ENCODE measurements at regions not wholly inside any gene's neighbourhood (a gene's known extent, or its start where the extent isn't known, plus 50 kb on each side); places are given as distances from the start of the nearest gene placed in this dataset.
A peak's percentile ranks its signal among the peaks of the same experiment; 100 is the strongest.

GRCh38 chr16:85988306-85988705 is 89.3 kb downstream of the IRF8 start:
- no peaks in the 10 kb centered on the region for H3K36me3 ChIP-seq (replicated peaks; ENCODE audit: insufficient read depth, low read length)
- no peak overlapping the region for H3K27ac ChIP-seq (ENCODE audit: low read length)
- peaks cover 75% of the 10 kb centered on the region for H3K27me3 ChIP-seq (replicated peaks; ENCODE audit: insufficient read depth, low read length)
- H2AFZ ChIP-seq (ENCODE audit: low read length) = no peak overlapping the region
- H3K9me3 ChIP-seq (replicated peaks; ENCODE audit: insufficient read depth, low read length) = no peaks in the 10 kb centered on the region
- H3K9me2 ChIP-seq (replicated peaks; ENCODE audit: insufficient read depth, low read length) = no peaks in the 10 kb centered on the region
- H3K4me1 ChIP-seq (ENCODE audit: low read length) = no peaks in the 10 kb centered on the region
- H3K9ac ChIP-seq (ENCODE audit: low read length) = no peak overlapping the region
- peak overlapping the region; percentile 68; the same call in 1 of the 2 replicates for H3K4me2 ChIP-seq (ENCODE audit: low read depth, low read length)
- no peak overlapping the region for H3K4me3 ChIP-seq (ENCODE audit: low read length)
- no peak for DNase-seq
- H3K79me2 ChIP-seq (ENCODE audit: low read length) = no peaks in the 10 kb centered on the region
- no peaks in the 10 kb centered on the region for H4K20me1 ChIP-seq (ENCODE audit: insufficient read depth, low read length)
- TF ChIP-seq EZH2phosphoT487 (IDR thresholded peaks at IDR 0.05; ENCODE audit: low read length) (no peak), EZH2 (optimal IDR thresholded peaks at IDR 0.05; ENCODE audit: low read depth, low read length) (no peak)
- no peaks in the 10 kb centered on the region for H3F3A ChIP-seq (ENCODE audit: insufficient read depth, low read length)

- TF ChIP-seq EZH2phosphoT487 (IDR thresholded peaks at IDR 0.05; ENCODE audit: low read length) (no peak), EZH2 (optimal IDR thresholded peaks at IDR 0.05; ENCODE audit: low read depth, low read length) (no peak), CTCF (IDR thresholded peaks at IDR 0.05; ENCODE audit: low read length) (no peak)
Observed at GRCh38 chr16:85988723-85989313, 89.9 kb downstream of the IRF8 start.

GRCh38 chr16:85989376-85989775 is 90.4 kb downstream of the IRF8 start:
- no peaks in the 10 kb centered on the region for H3F3A ChIP-seq (ENCODE audit: insufficient read depth, low read length)

More at GRCh38 chr16:85988723-85989313, 89.9 kb downstream of the IRF8 start:
- Histone ChIP-seq H3K4me3 (ENCODE audit: low read length) (peak overlapping the region; percentile 39; the same call in 1 of the 2 replicates), H3K4me1 (ENCODE audit: low read length) (no peaks in the 10 kb centered on the region), H3K9me2 (replicated peaks; ENCODE audit: insufficient read depth, low read length) (no peaks in the 10 kb centered on the region), H3K4me2 (ENCODE audit: low read depth, low read length) (peak overlapping the region; percentile 68; the same call in 1 of the 2 replicates), H3F3A (ENCODE audit: insufficient read depth, low read length) (no peaks in the 10 kb centered on the region), H3K9ac (ENCODE audit: low read length) (no peak overlapping the region), H3K36me3 (replicated peaks; ENCODE audit: insufficient read depth, low read length) (no peaks in the 10 kb centered on the region), H3K27ac (ENCODE audit: low read length) (no peak overlapping the region), H3K9me3 (replicated peaks; ENCODE audit: insufficient read depth, low read length) (no peaks in the 10 kb centered on the region), H4K20me1 (ENCODE audit: insufficient read depth, low read length) (no peaks in the 10 kb centered on the region), H3K79me2 (ENCODE audit: low read length) (no peaks in the 10 kb centered on the region), H2AFZ (ENCODE audit: low read length) (no peak overlapping the region), H3K27me3 (replicated peaks; ENCODE audit: insufficient read depth, low read length) (peaks cover 75% of the 10 kb centered on the region)
- DNase-seq = peak; percentile 10

More at GRCh38 chr16:85989376-85989775, 90.4 kb downstream of the IRF8 start:
- Histone ChIP-seq H3K4me1 (ENCODE audit: low read length) (no peaks in the 10 kb centered on the region), H3K79me2 (ENCODE audit: low read length) (no peaks in the 10 kb centered on the region), H3K27ac (ENCODE audit: low read length) (no peak overlapping the region), H3K4me2 (ENCODE audit: low read depth, low read length) (peak overlapping the region; percentile 68; the same call in 1 of the 2 replicates), H3K9me3 (replicated peaks; ENCODE audit: insufficient read depth, low read length) (no peaks in the 10 kb centered on the region), H3K27me3 (replicated peaks; ENCODE audit: insufficient read depth, low read length) (peaks cover 74% of the 10 kb centered on the region), H3K4me3 (ENCODE audit: low read length) (no peak overlapping the region), H2AFZ (ENCODE audit: low read length) (no peak overlapping the region), H3K9ac (ENCODE audit: low read length) (no peak overlapping the region), H3K36me3 (replicated peaks; ENCODE audit: insufficient read depth, low read length) (no peaks in the 10 kb centered on the region), H4K20me1 (ENCODE audit: insufficient read depth, low read length) (no peaks in the 10 kb centered on the region), H3K9me2 (replicated peaks; ENCODE audit: insufficient read depth, low read length) (no peaks in the 10 kb centered on the region)
- TF ChIP-seq CTCF (IDR thresholded peaks at IDR 0.05; ENCODE audit: low read length) = no peak
- no peak for TF ChIP-seq EZH2 (optimal IDR thresholded peaks at IDR 0.05; ENCODE audit: low read depth, low read length)
- TF ChIP-seq EZH2phosphoT487 (IDR thresholded peaks at IDR 0.05; ENCODE audit: low read length) = no peak
- DNase-seq = no peak
